ENCODE measurements at regions not wholly inside any gene's neighbourhood (a gene's known extent, or its start where the extent isn't known, plus 50 kb on each side); places are given as distances from the start of the nearest gene placed in this dataset.

DNA sequence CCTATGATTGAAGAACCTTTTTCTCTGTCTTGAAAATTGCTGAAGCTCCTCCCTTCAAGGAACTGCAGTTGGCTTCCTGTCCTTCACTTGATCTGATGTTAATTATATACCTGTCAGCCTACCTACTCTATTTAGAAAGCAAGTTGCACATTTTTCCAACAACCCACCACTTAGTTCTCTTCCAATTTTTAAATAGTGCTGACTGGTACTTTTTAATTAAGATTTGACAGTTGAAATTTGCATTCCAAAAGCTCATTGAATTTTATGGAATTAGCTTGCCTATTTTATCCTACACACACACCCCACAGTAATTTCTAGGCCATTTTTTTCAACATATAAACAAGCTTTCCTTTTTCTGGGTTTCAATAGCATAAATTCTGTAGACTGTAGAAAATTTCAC lies 820.3 kb upstream of the FAT3 start:
- DNase-seq = no peak

DNA sequence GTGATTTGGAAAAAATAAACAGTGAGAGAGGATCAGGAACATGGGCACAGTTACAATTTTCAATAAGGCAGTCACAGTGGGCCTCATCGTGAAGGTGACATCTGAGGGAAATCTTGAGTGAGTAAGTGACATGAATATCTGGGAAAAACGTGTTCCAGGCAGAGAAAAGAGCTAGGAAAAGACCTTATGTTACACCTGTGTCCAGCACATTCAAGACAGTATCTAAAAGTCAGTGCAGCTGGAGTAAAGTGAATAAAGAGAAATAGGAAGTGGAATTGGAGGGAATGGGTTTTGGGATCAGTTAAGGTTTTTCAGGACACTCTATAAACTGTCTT lies 827.5 kb upstream of the FAT3 start:
- no peak for DNase-seq

DNA sequence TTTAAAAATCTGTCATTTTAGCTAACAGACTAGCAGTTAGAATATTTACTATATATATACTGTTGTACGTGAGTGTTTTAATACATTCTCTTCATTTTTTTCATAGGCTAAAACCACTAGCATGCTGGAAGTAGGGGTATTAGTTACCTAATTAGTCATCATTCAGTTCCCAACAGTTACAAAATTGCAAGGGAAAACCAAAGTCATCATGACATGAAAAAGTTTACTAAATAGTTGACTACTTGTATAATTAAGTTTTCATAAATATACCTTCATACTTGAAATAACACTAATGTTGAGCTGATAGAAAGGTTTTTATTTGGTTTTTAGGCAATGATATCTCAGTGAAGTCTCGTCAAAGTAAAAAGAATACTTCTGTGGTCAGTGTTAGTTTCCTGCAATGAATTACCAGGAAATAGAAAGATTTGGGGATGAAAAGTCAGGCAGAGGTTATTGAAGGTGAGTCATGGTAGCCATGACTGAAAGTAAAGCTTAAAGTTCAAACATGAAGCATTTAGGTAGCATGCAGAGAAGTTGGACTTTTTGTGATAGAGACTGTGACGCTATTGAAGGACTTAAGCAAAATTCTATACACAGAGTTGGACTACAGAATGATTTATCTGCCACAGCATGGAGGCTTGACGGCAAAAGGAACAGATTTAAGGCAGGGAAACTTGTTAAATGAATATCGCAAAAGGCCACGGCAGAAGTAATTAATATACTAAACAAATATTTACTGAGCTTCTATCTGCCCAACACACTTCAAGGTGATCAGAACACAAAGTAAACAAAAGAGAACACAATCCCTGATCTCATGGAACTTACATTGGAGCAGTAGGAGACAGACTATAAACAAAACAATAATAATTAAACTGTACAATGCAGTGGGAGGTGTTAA lies 828.1 kb upstream of the FAT3 start:
- peak; percentile 15 for DNase-seq

DNA sequence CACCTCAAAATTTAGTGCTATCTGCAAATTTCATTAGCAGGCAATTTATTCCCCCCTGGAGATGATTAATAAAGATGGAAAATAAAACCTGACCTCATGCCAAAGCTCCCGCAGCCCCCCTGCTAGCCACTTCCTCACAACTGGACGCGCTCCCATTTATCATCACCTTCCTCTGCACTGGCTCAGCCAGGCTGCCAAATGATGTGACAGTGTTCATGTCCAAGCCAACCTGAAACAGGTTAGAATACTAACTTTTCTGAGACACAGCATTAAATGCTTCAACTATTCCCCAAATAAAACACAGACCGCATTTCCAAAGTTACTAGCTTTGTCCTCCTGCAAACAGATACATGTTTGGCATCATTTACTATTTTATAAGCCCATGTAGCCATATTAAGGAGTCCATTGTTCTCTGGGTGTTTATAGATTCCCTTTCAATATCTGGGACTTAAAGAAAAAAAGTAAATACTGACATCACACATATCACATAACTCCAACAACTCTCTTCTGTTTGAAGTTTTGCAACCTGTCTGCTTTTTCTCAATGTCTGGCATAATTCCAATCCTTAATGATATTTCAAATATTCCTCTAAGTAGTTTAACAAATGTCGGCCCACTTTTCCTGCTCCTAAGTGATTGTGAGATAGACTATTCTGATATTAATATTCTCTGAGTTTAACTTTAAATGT lies 829.7 kb upstream of the FAT3 start:
- DNase-seq = no peak

DNA sequence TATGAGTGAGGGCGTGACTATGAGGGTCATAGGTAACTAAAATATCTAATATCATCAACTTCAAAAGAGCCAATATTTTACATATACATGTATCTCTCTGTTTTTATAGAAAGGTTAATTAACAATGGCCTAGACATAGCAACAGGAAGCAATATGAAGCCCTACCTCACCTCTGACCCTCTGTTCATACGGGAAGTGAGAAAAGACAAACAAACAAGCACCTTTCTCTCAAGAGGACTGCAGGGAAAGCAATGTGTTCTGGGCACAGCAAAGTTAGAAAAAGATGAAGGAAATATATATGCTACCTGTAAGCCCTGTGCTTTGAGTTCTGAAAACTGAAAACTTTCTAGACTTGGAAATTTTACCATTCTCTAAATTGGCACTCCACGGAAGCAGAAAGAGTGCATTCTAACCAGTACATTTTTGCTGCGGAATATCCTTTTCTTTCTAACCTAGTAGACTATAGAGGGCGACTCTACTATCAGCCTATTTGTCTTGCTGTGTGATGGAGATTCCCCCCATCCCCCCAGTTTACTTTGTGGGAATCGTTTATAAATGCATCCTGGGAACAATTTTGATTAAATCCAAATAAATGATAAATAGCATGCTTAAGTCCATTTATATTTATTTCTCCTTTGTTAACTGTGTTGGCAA lies 830.4 kb upstream of the FAT3 start:
- no peak for DNase-seq

DNA sequence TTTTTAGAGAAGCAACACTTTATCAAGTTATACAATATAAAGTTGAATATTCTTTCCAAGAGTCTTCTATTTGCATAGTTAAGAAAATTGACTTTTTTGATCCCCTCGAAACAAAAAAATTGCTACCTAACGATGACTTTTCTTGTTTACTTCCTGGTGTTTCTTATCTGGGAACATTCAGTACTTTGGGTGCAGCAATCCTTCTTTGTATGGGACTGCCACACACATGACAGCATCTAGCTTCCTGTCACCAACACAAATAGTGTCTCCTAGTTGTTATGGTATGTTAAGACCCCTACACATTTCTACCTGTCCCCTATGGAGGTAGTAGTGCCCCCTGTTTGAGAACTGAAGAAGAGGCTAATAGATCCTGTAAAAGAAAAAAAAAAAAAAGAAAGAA lies 841.7 kb upstream of the FAT3 start:
- no peak for DNase-seq

DNA sequence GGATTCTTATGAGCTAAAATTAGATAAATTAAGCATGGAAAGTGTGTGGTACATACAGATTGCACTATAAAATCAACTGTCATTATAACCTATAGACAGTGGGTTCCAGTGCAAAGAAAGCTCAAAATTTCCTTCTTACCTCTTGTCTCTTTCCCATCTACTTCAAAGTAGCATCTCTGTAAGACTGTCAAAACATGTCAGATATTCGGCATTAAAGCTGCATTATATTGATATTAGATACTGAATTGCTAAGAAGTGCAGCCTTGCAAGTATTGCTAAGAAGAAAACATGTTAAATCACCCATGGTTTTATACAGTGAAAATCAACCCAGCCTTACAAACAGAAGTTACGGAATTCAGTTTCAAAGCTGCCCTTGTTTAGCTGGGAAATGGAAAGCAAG lies 849.8 kb upstream of the FAT3 start:
- DNase-seq = no peak

DNA sequence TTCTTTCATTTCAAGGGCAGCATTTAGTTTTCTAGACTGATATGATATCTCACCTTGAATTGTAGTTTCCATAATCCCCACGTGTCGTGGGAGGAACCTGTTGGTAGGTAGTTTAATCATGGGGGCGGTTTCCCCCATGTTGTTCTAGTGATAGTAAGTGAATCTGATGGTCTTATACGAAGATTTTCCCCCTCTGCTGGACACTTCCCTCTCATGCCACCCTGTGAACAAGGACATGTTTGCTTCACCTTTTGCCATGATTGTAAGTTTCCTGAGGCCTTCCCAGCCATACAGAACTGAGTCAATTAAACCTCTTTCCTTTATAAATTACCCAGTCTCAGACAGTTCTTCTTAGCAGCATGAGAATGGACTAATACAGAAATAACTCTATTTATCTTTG lies 851.1 kb upstream of the FAT3 start:
- DNase-seq = no peak

DNA sequence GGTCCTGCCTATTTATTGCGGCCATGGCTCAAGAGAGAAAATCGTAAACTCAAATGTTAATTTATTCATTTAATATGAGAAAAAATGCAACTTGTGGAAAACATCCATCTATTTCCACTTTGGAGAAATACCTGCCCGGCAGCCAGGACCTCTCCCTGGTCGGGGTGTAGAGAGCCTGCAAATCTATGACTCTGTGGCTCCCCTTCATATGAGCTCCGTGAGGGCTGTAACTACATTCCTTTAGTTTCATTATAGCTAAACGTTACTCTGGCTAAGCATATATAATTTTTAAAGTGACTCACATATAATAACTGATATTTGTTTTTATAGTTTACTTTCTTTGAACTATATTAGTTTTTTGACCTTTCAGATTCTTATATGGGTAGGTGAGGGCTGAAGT lies 857.8 kb upstream of the FAT3 start:
- DNase-seq = no peak

DNA sequence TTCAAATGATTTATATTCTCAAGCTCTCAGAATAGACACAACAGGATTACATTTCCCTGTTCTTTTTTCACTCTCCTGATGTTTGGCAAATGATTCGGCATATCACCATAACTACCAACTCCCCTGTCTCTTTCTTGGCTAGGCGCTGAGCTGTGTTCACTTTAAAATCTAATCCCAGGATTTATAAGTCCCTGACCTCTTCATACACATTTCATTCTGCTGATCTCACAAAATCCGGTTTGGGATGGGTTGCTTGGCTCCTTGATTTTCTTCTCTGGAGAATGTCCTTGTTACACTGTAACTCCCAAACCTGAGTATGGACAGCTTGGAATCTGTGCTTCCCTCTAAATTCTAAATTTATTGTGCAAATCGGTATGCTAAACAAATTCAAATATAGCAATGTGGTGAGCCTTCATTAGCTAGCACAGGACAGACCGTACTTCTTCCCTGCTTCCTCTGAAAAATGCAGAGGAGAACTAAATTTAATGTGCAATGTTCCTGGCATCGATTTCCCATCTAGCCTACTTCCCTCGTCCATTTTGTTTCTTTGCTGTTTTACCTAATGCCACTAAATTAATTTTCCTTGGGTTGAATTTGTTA lies 858.5 kb upstream of the FAT3 start:
- no peak for DNase-seq

DNA sequence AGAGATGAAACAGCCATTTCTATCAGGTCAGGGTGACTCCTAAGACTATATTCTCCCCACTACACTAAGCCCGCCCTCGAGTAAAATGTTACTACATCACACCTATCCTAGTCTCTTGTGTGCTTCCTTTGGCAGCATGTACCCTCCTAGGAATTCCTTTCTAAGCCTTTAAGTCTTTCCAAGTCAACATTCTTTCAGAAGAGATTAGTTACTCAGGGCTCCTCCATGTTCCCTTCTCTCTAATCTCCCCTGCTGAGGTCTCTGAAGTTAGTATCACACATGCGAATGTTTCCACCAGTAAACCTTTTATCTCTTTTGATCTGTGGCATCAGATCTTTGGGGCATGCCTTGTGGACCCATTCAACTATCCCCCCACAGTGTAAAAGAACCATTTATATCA lies 873.7 kb upstream of the FAT3 start:
- no peak for DNase-seq

DNA sequence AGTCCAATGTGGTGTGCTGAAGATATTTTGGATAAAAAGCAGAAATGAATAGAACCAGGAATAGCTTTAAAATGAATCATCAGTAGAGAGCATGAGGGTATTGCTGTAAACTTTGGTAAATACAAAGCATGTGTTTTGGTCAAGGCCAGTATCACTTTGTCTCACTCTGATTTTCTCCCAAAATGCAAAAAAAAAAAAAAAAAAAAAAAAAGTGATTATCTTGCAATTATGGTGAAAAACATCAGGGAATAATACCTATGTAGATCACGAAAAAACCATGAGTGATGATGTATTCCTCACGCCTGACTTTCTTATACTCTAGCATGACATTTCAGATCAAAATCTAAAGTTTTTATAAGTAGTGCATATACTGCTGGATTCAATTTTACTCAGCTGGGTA lies 897.9 kb upstream of the FAT3 start:
- no peak for DNase-seq

DNA sequence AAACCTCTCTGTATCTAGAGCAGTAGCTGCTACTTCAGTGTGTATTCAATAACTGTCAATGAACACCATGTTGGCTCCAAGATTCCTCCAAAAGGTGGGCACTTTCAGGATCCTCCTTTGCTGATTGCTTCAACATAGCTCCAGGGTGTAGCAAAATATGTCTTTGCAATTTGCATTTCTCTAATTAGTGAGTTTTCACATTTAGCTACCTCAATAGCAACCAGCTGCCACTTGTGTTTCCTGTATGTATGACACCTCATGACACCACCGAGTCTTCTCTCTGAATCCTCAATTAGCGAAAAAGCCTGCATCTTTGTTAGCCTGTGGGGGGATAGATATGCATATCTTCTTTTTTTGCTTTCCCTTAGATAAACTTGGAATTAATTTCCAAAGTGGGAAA lies 898.3 kb upstream of the FAT3 start:
- DNase-seq = no peak

DNA sequence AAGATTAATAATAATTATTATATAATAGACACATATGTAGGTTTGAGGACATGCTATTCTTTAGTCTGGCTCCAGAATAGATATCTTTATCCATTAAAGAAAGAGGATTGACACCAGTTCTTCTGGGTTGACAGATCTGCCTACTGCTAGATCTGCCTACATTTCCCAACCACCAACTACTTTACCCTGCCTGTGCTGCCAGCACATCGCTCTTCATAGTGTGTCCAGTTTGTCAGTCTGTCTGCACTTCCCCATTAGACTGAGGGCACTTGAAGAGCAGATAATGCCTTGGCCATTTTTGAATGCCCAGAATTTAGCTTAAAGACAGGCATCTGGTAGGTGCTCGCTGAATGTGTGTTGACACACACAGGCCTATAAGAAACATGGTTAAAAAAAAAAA lies 910.1 kb upstream of the FAT3 start:
- no peak for DNase-seq

DNA sequence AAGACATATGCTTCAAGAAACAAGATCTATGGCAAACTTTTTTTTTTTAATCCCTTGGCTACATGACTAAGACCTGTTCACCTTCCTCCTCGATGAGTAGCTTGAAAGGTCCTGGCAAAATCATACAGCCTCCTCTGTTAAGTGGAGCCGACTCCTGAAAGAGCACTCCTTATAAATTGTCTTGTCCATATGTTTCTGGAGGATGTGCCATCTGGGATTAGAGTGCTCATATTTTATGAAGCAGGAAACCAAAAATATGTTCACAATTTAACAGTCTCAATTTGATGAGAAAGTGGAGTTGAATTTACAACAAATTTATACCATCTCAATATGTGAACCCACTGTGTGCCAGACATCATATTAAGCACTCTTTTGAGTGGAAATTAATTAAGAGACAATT lies 912.1 kb upstream of the FAT3 start:
- no peak for DNase-seq

DNA sequence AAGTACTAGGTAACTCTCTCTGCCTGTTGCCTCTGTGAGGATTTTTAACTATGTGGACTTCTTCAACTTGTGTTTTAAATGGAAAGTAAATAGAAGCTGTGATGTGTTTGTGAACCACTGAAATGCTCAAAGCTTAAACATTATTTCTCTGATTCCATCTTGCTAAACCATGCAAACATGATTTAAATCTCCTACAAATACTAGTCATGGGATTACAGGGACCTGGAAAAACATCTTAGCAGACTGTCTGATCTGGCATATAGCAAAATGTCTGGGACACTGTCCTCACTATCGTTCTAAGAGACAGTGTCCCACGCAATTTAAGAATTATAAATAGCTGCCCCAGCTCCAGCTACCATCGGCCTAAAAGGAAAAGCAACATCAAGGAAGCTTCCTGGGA lies 914.5 kb upstream of the FAT3 start:
- no peak for DNase-seq

DNA sequence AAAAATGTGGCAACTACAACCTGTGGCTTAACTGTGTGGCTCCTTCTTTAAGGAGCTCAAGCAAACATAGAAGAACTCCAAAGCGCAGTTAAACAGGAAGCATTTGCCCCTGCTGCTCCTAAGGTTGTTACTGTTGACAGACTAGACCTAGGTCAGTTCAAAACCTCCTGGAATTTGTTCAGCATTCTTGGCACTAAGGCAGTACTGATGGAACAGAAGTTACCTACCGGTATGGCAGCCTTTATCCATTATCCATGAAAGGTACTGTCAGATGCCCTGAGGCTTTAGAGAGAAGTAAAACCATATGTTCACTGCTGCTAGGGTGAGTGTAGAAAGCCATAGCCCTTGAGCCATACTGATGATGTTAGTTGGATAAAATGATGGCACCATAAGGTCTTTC lies 916.5 kb upstream of the FAT3 start:
- DNase-seq = no peak

DNA sequence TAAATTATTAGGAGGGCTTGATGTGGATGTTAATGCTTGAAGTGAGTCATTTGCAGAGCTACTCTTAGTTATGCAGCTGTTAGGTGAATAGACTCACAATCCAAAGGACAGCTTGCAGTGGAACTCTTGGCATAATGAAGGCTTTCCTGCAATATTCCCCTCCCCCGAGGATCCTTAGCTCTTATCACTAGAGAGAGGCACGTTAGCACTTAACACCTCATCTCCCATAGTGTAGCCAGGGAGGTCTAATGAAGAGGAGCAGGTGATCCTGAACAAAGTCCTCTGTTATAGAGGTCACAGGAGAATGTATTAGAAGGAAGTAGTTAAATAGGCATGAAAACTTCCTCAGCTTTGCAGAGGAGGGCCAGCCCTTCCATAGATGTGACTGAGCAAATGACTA lies 919.2 kb upstream of the FAT3 start:
- no peak for DNase-seq

DNA sequence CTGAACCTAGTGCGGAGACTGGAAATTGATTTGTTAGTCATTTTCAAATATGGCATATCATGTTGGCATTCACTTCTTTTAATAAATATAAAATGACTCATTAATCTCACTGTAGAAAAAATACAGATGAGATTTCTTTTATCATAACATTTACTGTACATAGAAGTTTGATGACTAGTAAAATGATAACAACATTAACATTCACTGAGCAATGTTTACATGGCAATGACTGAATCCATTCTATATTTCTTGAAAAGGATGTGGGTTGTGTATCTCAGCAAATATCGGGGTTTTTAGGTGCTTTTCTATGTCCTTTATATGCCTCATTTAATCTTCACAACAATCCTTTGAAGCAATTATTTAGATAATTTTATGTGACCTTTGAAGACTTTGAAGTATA lies 920.9 kb upstream of the FAT3 start:
- no peak for DNase-seq

DNA sequence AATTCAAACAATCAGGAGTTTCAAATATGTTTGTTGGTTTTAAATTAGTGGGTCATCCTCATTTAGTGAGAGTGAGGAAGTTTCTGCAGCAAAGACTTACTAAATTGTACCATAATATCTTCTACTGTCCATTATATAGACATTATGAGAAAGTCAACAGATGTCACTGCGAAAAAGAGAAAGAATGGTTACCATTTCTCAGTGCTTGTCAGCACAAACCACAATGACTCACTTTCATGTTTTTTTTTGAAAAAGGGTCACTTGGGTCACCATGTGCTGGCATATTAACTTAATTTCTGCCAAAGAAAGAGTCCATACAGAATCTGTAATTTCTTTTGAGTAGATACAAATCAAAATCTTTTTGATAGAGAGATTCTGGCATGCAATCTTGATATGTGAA lies 924.6 kb upstream of the FAT3 start:
- no peak for DNase-seq

DNA sequence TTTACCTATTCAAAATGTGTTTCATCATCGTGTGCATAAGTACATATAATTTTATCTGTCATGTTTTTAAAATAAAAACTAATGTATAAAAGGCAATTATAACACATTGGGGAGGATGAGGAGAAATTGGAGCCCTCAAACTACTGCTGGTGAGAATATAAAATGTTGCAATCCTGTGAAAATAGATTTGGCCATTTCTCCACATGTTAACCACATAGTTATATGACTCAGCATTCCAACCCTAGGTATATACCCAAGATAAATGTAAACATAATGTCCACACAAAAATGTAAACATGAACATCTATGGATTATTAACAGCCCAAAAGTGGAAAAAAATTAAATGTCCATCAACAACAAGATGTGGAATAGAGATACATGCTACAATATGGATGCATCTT lies 928.0 kb upstream of the FAT3 start:
- no peak for DNase-seq

DNA sequence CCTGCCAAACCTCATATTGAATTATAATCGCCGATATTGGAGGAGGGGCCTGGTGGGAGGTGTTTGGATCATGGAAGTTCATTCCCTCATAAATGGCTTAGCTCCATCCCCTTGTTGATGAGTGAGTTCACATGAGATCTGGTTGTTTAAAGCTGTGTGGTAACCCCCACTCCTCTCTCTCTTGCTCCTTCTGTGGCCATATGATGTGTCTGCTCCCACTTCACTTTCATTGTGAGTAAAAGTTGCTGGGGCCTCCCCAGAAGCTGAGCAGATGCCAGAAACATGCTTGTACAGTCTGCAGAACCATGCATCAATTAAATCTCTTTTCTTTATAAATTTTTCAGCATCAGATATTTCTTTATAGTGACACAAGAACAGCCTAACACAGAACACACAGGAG lies 929.0 kb upstream of the FAT3 start:
- DNase-seq = no peak

DNA sequence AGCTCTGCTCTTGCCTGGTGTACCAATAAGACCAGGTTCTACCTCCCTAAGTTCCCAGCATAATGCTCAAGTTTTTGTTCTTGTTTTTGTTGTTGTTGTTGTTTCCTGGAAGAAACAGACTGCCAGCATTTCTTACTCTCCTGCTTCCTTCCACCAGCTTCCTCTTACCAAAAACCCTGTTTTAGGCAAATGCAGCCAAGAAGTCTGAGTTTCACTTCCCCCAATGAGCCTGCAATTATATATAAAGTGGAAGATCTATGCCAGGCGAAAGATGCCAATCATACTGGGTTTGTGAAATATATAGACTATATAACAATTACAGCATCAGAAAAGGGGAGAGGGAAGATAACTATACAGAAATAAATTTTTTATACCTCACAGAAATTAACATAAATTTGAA lies 931.5 kb upstream of the FAT3 start:
- DNase-seq = no peak

DNA sequence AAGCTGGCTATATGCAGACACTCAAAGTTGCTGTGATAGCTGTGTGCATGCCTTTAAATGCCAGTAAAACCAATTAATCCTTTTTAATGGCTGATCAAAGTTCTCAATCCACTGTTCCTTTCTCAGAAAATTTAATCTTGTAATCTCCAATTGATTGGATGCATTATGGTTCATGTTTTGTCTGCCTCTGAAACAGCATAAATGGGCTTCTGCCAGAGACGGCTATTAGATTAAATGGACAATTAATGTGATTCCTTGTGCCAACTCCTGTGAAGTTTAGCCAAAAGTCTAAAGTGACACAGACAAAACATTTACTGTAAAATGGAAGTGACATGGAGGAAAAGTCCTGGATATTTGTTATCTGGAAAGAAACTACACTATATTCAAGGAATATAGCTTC lies 952.5 kb upstream of the FAT3 start:
- no peak for DNase-seq
